Ovary (tissue), 7 donors: ENCODE measurements at regions not wholly inside any gene's neighbourhood (a gene's known extent, or its start where the extent isn't known, plus 50 kb on each side); places are given as distances from the start of the nearest gene placed in this dataset.

Experiments
- DNase-seq, 5 donors: peaks; one replicate each; pipeline ENCODE4 v3.0.0-alpha.2; 2019 to 2020
- H3K27ac ChIP-seq, 2 donors: fragments of 200-600 bp; one replicate each; pipeline versions ENCODE4 v1.5.1 to v1.8.0; 2019 to 2022
- H3K27me3 ChIP-seq: fragments of 200-600 bp; one replicate; pipeline ENCODE4 v1.8.0; 2022
- H3K36me3 ChIP-seq: fragments of 200-600 bp; sonication (generic); one replicate; pipeline ENCODE4 v1.5.1; 2019
- H3K4me1 ChIP-seq: one replicate; pipeline ENCODE4 v1.8.1; 2013; ENCODE audit warnings: mild to moderate bottlenecking, moderate library complexity; ENCODE audit not compliant: insufficient read depth
- H3K4me3 ChIP-seq: fragments of 200-600 bp; sonication (generic); one replicate; pipeline ENCODE4 v1.5.1; 2017
- H3K9me3 ChIP-seq, 2 donors: fragments of 200-600 bp in 1 of 2; sonication (generic) in 1 of 2; one replicate each; pipeline versions ENCODE4 v1.5.1 to v1.8.1; 2013 to 2019; ENCODE audit warnings: mild to moderate bottlenecking in 1 of 2, moderate library complexity in 1 of 2
- EP300 ChIP-seq: sonication (generic); formaldehyde crosslinking; IDR thresholded peaks from one replicate; pipeline ENCODE4 v1.6.1; 2017; ENCODE audit warnings: antibody characterized with exemption
- POLR2A ChIP-seq: fragments of 450-650 bp; IDR thresholded peaks from one replicate; pipeline ENCODE4 v1.6.1; 2017; ENCODE audit warnings: antibody characterized with exemption, mild to moderate bottlenecking, moderate library complexity
- WGBS, 3 donors: extraction: QIAGEN DNeasy Blood & Tissue Kit in 1 of 3; methylation state at CpG; one replicate each; pipeline versions ENCODE4 v1.1.5 to v1.1.7; 2013 to 2017; 5-methylcytosine and 5-hydroxymethylcytosine counted together
- intact Hi-C, 4 donors: fragments of 100-400 bp; cut with DNase I; formaldehyde crosslinking; loops; one replicate each; pipeline versions ENCODE4 v1.11.0 to v1.15.1; 2022 to 2023
- TF ChIP-seq, protein P1 (sequence below), 3 donors: fragments of 450-650 bp in 2 of 3; fragments of 200-600 bp in 1 of 3; IDR thresholded peaks; one replicate each; pipeline versions ENCODE4 v1.5.1 to v1.8.0; 2016 to 2022; ENCODE audit warnings: antibody characterized with exemption in 3 of 3, mild to moderate bottlenecking in 1 of 3
- donor health status: DM: no; HTN: no; CAD: no; lungs with moderate emphysema.
- donor health status: DM: no; HTN: no; CAD: no.
- donor health status: Bipolar disorder and iron deficiency.
- donor health status: DM: no; HTN: no; CAD: no.
- donor health status: DM: yes; HTN: yes; CAD: no.

DNA sequence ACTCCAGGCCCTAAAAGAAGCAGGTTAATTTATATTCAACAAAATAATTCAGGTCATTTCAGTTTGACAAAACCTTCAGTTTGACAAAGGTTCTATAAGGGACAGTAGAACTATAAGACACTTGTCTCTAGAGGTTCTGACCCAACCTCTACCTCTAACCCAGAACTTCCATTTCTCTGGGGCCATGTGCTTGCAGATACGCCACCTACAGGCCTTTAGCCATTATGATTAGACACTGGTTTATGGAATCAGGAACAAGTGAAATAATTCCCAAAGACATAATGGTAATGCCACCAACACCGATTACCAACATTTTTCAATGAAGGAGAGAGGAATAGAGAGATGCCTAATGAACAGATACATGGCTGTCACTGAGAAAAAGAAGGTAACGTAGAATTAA is 733.9 kb downstream of the PRELID2 start:
- Histone ChIP-seq H3K36me3 (no peaks in the 10 kb centered on the region), H3K27ac (no peak overlapping the region), H3K27me3 (no peaks in the 10 kb centered on the region), H3K9me3 (no peaks in the 10 kb centered on the region), H3K4me3 (no peak overlapping the region), H3K4me1 (no peaks in the 10 kb centered on the region)
- WGBS, 3 donors = 76 to 90% (median 88%) methylated on average over 3 of the region's 3 CpGs
- intact Hi-C loops = no loop called here
- no peak for DNase-seq
- no peak for TF ChIP-seq EP300
- no peak for TF ChIP-seq POLR2A
- TF ChIP-seq, protein P1, sequence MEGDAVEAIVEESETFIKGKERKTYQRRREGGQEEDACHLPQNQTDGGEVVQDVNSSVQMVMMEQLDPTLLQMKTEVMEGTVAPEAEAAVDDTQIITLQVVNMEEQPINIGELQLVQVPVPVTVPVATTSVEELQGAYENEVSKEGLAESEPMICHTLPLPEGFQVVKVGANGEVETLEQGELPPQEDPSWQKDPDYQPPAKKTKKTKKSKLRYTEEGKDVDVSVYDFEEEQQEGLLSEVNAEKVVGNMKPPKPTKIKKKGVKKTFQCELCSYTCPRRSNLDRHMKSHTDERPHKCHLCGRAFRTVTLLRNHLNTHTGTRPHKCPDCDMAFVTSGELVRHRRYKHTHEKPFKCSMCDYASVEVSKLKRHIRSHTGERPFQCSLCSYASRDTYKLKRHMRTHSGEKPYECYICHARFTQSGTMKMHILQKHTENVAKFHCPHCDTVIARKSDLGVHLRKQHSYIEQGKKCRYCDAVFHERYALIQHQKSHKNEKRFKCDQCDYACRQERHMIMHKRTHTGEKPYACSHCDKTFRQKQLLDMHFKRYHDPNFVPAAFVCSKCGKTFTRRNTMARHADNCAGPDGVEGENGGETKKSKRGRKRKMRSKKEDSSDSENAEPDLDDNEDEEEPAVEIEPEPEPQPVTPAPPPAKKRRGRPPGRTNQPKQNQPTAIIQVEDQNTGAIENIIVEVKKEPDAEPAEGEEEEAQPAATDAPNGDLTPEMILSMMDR (IDR thresholded peaks at IDR 0.05) = no peak

DNA sequence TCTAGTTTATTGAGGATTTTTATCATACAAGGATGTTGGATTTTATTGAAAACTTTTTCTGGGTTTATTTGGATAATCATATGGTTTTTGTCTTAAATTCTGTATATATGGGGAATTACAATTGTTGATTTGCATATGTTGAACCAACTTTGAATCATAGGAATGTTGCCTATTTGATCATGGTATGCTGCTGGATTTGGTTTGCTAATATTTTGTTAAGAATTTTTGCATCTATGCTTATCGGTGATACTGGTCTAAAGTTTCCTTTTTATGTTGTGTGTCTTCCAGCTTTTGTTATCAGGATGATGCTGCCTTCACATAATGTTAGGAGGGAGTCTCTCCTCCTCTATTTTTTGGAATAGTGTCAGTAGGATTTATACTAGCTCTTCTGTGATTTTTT is 745.0 kb downstream of the PRELID2 start:
- TF ChIP-seq EP300 (no peak), POLR2A (no peak)
- TF ChIP-seq, protein P1 (IDR thresholded peaks at IDR 0.05) = no peak
- no peaks in the 10 kb centered on the region for H3K36me3 ChIP-seq

DNA sequence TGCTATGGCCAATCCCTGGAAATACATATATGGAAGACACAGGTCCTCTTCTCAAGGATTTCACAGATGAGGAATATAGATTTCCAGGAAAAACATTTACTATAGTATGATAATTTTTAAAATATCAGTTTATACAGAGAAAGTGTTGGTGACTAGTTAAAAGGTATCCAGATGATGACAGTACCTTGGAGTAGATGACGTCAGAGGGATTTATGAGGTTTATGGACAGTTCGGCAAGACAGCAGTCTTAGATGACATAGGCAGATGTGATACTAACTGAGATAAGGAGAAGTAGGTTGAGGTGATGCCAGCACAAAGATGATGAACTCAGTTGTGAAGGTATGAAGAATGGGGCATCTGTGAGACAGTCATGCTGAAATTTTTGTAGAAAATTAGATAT is 750.3 kb downstream of the PRELID2 start:
- no peak for DNase-seq
- 88 to 92% (median 89%) methylated on average over 2 of the region's 2 CpGs for WGBS, 3 donors
- no peaks in the 10 kb centered on the region for H3K9me3 ChIP-seq
- no peaks in the 10 kb centered on the region for H3K4me1 ChIP-seq
- no peak overlapping the region for H3K27ac ChIP-seq
- TF ChIP-seq POLR2A (no peak), EP300 (no peak)
- TF ChIP-seq, protein P1 (IDR thresholded peaks at IDR 0.05) = no peak
- H3K4me3 ChIP-seq = no peak overlapping the region
- H3K36me3 ChIP-seq = no peaks in the 10 kb centered on the region
- intact Hi-C loops = no loop called here
- no peaks in the 10 kb centered on the region for H3K27me3 ChIP-seq

More for the DNA sequence above, 745.0 kb downstream of the PRELID2 start:
- Histone ChIP-seq H3K4me3 (no peak overlapping the region), H3K27me3 (no peaks in the 10 kb centered on the region), H3K4me1 (no peaks in the 10 kb centered on the region), H3K9me3 (no peaks in the 10 kb centered on the region), H3K27ac (no peak overlapping the region)
- 78 to 86% (median 84%) methylated on average over 1 of the region's 1 CpG for WGBS, 3 donors
- intact Hi-C loops = no loop called here
- no peak for DNase-seq

DNA sequence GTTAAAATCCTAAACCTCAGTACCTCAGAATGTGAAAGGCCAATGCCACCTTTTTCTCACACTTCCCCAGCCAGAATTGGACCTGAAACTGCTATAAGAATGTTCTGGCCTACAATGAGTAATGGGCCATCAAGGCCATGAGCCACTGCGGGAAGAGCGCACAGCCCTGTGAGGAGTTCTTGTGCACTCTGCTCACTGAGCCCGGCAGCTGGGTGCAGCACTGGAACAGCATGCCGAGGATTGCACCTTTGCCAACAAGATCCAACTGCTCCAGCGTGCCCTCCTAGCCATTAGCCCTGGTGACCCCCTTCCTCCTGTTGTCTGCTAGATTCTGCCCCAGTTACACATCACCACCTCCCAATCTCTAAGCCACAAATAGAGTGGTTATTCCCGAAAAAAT is 758.1 kb downstream of the PRELID2 start:
- WGBS, 3 donors = 88 to 89% (median 89%) methylated on average over 6 of the region's 6 CpGs
- Histone ChIP-seq H3K36me3 (no peaks in the 10 kb centered on the region), H3K4me1 (no peaks in the 10 kb centered on the region), H3K4me3 (no peak overlapping the region), H3K27ac (no peak overlapping the region), H3K9me3 (no peaks in the 10 kb centered on the region), H3K27me3 (no peaks in the 10 kb centered on the region)
- intact Hi-C loops = no loop called here
- DNase-seq = no peak
- TF ChIP-seq, protein P1 (IDR thresholded peaks at IDR 0.05) = no peak
- TF ChIP-seq POLR2A (no peak), EP300 (no peak)

DNA sequence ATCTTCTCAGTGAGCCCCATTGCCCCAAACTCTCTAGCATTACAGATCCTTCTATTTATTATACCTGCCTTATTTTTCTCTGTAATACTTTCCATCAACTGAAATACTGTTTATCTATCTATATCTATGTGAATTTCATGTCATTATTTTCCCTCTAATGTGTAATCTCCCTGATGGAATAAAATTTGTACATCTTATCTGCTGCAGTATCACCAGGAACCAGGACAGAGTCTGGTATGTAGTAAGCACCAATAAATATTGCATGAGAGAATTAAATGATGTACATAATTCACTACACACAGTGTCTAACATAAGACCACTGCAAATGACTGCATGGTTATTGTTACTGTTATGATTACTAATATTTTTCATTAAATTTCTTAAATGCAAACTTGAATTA is 759.1 kb downstream of the PRELID2 start:
- TF ChIP-seq POLR2A (no peak), EP300 (no peak)
- TF ChIP-seq, protein P1 (IDR thresholded peaks at IDR 0.05) = no peak
- H3K27me3 ChIP-seq = no peaks in the 10 kb centered on the region
- H3K27ac ChIP-seq = no peak overlapping the region
- no peaks in the 10 kb centered on the region for H3K9me3 ChIP-seq
- DNase-seq = no peak
- no peaks in the 10 kb centered on the region for H3K4me1 ChIP-seq
- intact Hi-C loops = no loop called here
- no peaks in the 10 kb centered on the region for H3K36me3 ChIP-seq
- H3K4me3 ChIP-seq = no peak overlapping the region
